SK-N-SH (cell line): ENCODE measurements at regions not wholly inside any gene's neighbourhood (a gene's known extent, or its start where the extent isn't known, plus 50 kb on each side); places are given as distances from the start of the nearest gene placed in this dataset.

ENCODE experiments used
- CTCF ChIA-PET: fragments of 300-600, 350-600 bp; formaldehyde crosslinking; extraction: SDS; loops from one replicate; lab custom pipeline; 2021; lab: Yijun Ruan, JAX
- POLR2A ChIA-PET: fragments of 350-600 bp; sonication (Branson Sonifier 250); formaldehyde crosslinking; extraction: SDS; loops from one replicate; lab custom pipeline; 2020; ENCODE audit warnings: antibody characterized with exemption, inconsistent platforms; lab: Yijun Ruan, JAX
- DNase-seq: peaks from one replicate; pipeline ENCODE4 v3.0.0; 2012
- H2AFZ ChIP-seq: fragments of 200-600 bp; sonication (generic); 2 replicates; pipeline ENCODE4 v1.8.1; 2016; ENCODE audit warnings: antibody characterized with exemption, mild to moderate bottlenecking, low read depth
- H3F3A ChIP-seq: fragments of 200-600 bp; sonication (generic); replicated peaks from 2 replicates; pipeline ENCODE3; 2016; ENCODE audit warnings: antibody characterized with exemption, mild to moderate bottlenecking; ENCODE audit not compliant: insufficient read depth
- H3K27ac ChIP-seq, 2 experiments: fragments of 200-500 bp in 1 of 2; fragments of 200-600 bp in 1 of 2; sonication (Bioruptor generic) in 1 of 2; sonication (generic), shearing (Covaris generic) in 1 of 2; 2 replicates each; pipeline versions ENCODE4 v1.5.1 to v1.6.1; 2014 to 2016; ENCODE audit warnings: low read depth in 2 of 2, inconsistent platforms in 1 of 2, low read length in 1 of 2, mild to moderate bottlenecking in 1 of 2, mixed read lengths in 1 of 2
- H3K27me3 ChIP-seq: fragments of 200-600 bp; sonication (generic), shearing (Covaris generic); 2 replicates; pipeline ENCODE4 v1.6.1; 2016; ENCODE audit warnings: mixed run types; ENCODE audit not compliant: insufficient read depth
- H3K36me3 ChIP-seq, 2 experiments: fragments of 200-500 bp in 1 of 2; fragments of 200-600 bp in 1 of 2; sonication (Bioruptor generic) in 1 of 2; sonication (generic) in 1 of 2; replicated peaks in 1 of 2; 2 replicates each; pipeline versions ENCODE3 to v1.5.1; 2014 to 2016; ENCODE audit warnings: low read length in 1 of 2, mild to moderate bottlenecking in 1 of 2; ENCODE audit not compliant: insufficient read depth in 2 of 2, control insufficient read depth in 1 of 2
- H3K4me1 ChIP-seq, 2 experiments: fragments of 200-500 bp in 1 of 2; fragments of 200-600 bp in 1 of 2; sonication (Bioruptor generic) in 1 of 2; sonication (generic), shearing (Covaris generic) in 1 of 2; 2 replicates each; pipeline versions ENCODE4 v1.5.1 to v1.6.1; 2014 to 2016; ENCODE audit warnings: low read depth in 1 of 2, low read length in 1 of 2, mixed run types in 1 of 2; ENCODE audit not compliant: insufficient read depth in 2 of 2, control insufficient read depth in 1 of 2
- H3K4me2 ChIP-seq: fragments of 200-600 bp; sonication (generic), shearing (Covaris generic); 2 replicates; pipeline ENCODE4 v1.6.1; 2017; ENCODE audit warnings: mixed run types
- H3K4me3 ChIP-seq, 2 experiments: fragments of 200-500 bp in 1 of 2; fragments of 200-600 bp in 1 of 2; sonication (Bioruptor generic) in 1 of 2; sonication (generic), shearing (Covaris generic) in 1 of 2; 2 replicates each; pipeline versions ENCODE4 v1.5.1 to v1.8.1; 2014 to 2016; ENCODE audit warnings: low read depth in 2 of 2, inconsistent platforms in 1 of 2, low read length in 1 of 2, mild to moderate bottlenecking in 1 of 2, mixed read lengths in 1 of 2, moderate library complexity in 1 of 2
- H3K79me2 ChIP-seq: fragments of 200-600 bp; sonication (generic); 2 replicates; pipeline ENCODE4 v1.8.1; 2017; ENCODE audit warnings: mild to moderate bottlenecking; ENCODE audit not compliant: insufficient read depth
- H3K9ac ChIP-seq: fragments of 200-600 bp; sonication (generic); 2 replicates; pipeline ENCODE4 v1.6.1; 2017; ENCODE audit warnings: mixed run types
- H3K9me2 ChIP-seq: fragments of 200-600 bp; sonication (generic); 2 replicates; pipeline ENCODE4 v1.6.1; 2017; ENCODE audit warnings: mixed run types
- H3K9me3 ChIP-seq: fragments of 200-600 bp; sonication (generic); 2 replicates; pipeline ENCODE4 v1.6.1; 2017; ENCODE audit warnings: mixed run types, mild to moderate bottlenecking, moderate library complexity
- H4K20me1 ChIP-seq: fragments of 200-600 bp; sonication (generic); 2 replicates; pipeline ENCODE4 v1.6.1; 2017; ENCODE audit warnings: mild to moderate bottlenecking, mixed run types; ENCODE audit not compliant: insufficient read depth
- ELF1 ChIP-seq: IDR thresholded peaks from 2 replicates; pipeline ENCODE4 v1.4.0; 2012
- EP300 ChIP-seq, 2 experiments: IDR thresholded peaks; 2 replicates each; pipeline versions ENCODE4 v1.4.0 to v1.6.1; 2012; ENCODE audit warnings: borderline replicate concordance in 1 of 2, low read depth in 1 of 2, low read length in 1 of 2
- GABPA ChIP-seq: IDR thresholded peaks from 2 replicates; pipeline ENCODE4 v1.4.0; 2012; ENCODE audit warnings: low read depth, mild to moderate bottlenecking
- NFIC ChIP-seq: IDR thresholded peaks from 2 replicates; pipeline ENCODE4 v1.4.0; 2012; ENCODE audit warnings: borderline replicate concordance
- RAD21 ChIP-seq: IDR thresholded peaks from 2 replicates; pipeline ENCODE4 v1.6.1; 2012; ENCODE audit warnings: mild to moderate bottlenecking, low read length
- RCOR1 ChIP-seq: fragments of 150-350 bp; IDR thresholded peaks from 2 replicates; pipeline ENCODE4 v1.6.1; 2017; ENCODE audit warnings: antibody characterized with exemption, low read length
- RXRA ChIP-seq: IDR thresholded peaks from 2 replicates; pipeline ENCODE4 v1.4.0; 2012; ENCODE audit warnings: low read depth, mild to moderate bottlenecking, borderline replicate concordance
- SIN3A ChIP-seq: IDR thresholded peaks from 2 replicates; pipeline ENCODE4 v1.6.1; 2012; ENCODE audit warnings: low read depth, mild to moderate bottlenecking, low read length, moderate library complexity, borderline replicate concordance
- SMC3 ChIP-seq: IDR thresholded peaks from 2 replicates; pipeline ENCODE4 v1.6.1; 2012; ENCODE audit warnings: low read depth, low read length, improper control_type of control experiment
- TAF1 ChIP-seq: IDR thresholded peaks from 2 replicates; pipeline ENCODE4 v1.6.1; 2012; ENCODE audit warnings: low read depth, mild to moderate bottlenecking, low read length, moderate library complexity, borderline replicate concordance
- TCF12 ChIP-seq: IDR thresholded peaks from 2 replicates; pipeline ENCODE4 v1.4.0; 2012
- TEAD4 ChIP-seq: IDR thresholded peaks from 2 replicates; pipeline ENCODE4 v1.4.0; 2012; ENCODE audit warnings: mild to moderate bottlenecking, borderline replicate concordance; ENCODE audit not compliant: insufficient read depth
- WGBS: methylation state at CpG from one replicate; pipeline ENCODE4 v1.1.6; 2017; ENCODE audit warnings: low lambda C conversion rate; 5-methylcytosine and 5-hydroxymethylcytosine counted together
- TF ChIP-seq, protein P1 (sequence below): IDR thresholded peaks from 2 replicates; pipeline ENCODE4 v1.4.0; 2012; ENCODE audit warnings: low read depth, borderline replicate concordance
- TF ChIP-seq, protein P2 (sequence below): IDR thresholded peaks from 2 replicates; pipeline ENCODE4 v1.6.1; 2012; ENCODE audit warnings: mild to moderate bottlenecking, low read depth, low read length, moderate library complexity
- TF ChIP-seq, protein P3 (sequence below): IDR thresholded peaks from 2 replicates; pipeline ENCODE4 v1.4.0; 2012; ENCODE audit warnings: low read depth, borderline replicate concordance
- TF ChIP-seq, protein P4 (sequence below): fragments of 200-600 bp; sonication (generic); IDR thresholded peaks from 2 replicates; pipeline ENCODE4 v1.6.1; 2017; ENCODE audit warnings: antibody characterized with exemption, mild to moderate bottlenecking, moderate library complexity

DNA sequence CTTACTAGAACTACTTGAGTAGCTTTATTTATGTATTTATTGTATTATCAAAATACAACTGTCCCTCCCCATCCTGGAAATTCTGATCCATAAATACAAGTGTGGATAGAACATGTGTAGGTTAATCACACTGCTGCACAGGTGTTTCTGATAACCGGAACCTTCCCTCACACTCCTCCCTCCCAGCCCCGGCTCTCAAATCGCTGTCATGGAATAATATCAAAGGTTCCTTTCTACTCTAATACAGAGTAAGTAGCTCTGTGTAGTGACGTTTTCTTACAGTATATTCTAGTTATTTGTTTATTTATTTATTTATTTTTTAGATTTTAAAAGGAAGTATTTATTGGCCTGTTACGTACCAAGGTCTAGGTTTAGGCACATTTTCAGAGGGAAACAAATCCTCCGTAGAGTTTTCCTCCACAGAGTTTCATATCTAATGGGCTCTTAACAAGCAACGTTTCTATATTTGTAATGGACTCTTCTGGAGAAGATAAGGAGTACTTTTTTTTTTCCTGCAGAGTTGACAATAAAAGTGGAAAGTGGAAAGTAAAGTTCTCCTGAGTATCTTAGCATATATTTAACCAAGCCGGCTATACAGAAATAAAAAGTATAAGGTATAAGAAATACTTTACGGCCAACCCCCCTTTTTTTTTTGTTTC is 129.0 kb upstream of the CARD18 start:
- no peaks in the 10 kb centered on the region for H3K27me3 ChIP-seq
- WGBS, result 70% methylated on average over 9 of the region's 9 CpGs
- no peaks in the 10 kb centered on the region for H3K9me3 ChIP-seq
- no peaks in the 10 kb centered on the region for H3K79me2 ChIP-seq
- H4K20me1 ChIP-seq, result no peaks in the 10 kb centered on the region
- TF ChIP-seq NFIC (no peak), TEAD4 (no peak)
- ChIA-PET POLR2A (no interaction called here), CTCF (no interaction called here)
- H3K4me3 ChIP-seq, result no peak overlapping the region
- H3K9me2 ChIP-seq, result no peaks in the 10 kb centered on the region
- H3K4me1 ChIP-seq, result no peaks in the 10 kb centered on the region
- H3K4me2 ChIP-seq, result no peak overlapping the region
- no peak for DNase-seq
- H3F3A ChIP-seq, result no peaks in the 10 kb centered on the region
- H2AFZ ChIP-seq, result no peak overlapping the region
- H3K36me3 ChIP-seq, result no peaks in the 10 kb centered on the region
- no peak overlapping the region for H3K27ac ChIP-seq
- H3K9ac ChIP-seq, result no peak overlapping the region

DNA sequence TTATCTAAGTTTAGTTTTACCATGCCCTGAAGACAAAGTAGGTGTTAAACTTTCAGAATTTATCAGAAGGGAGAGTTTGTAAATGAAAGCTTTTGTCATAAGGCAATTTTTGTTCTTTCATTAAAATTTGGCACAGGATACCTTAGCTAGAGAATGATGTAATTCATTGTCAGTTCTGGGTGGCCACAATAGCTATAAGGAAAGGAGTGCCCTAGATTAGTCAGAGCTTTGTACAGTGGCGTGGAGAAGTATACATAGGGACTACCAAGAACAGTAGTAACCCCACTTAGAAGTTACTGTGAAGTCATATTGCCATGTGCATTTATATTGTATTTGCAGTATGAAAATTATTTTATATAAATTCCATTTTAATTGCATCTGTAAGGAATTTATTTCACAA is 126.3 kb upstream of the CARD18 start:
- 41% methylated on average over 1 of the region's 1 CpG for WGBS
- Histone ChIP-seq H3K27ac (no peak overlapping the region), H3K9ac (no peak overlapping the region), H3K79me2 (no peaks in the 10 kb centered on the region), H4K20me1 (no peaks in the 10 kb centered on the region), H3K9me3 (no peaks in the 10 kb centered on the region)
- CTCF ChIA-PET, result interaction anchor here (0.7 kb wide), 1 partner anchor 17 kb away, joined by 3 read pairs; no protein-coding TSS in a partner anchor
- TF ChIP-seq EP300 (IDR thresholded peaks at IDR 0.05; ENCODE audit: borderline replicate concordance in 1 of 2, low read depth in 1 of 2, low read length in 1 of 2), result no peak
- no peak for TF ChIP-seq TEAD4
- TF ChIP-seq, protein P1, sequence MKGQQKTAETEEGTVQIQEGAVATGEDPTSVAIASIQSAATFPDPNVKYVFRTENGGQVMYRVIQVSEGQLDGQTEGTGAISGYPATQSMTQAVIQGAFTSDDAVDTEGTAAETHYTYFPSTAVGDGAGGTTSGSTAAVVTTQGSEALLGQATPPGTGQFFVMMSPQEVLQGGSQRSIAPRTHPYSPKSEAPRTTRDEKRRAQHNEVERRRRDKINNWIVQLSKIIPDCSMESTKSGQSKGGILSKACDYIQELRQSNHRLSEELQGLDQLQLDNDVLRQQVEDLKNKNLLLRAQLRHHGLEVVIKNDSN, result no peak
- TF ChIP-seq SIN3A, result no peak
- TF ChIP-seq GABPA, result no peak
- TF ChIP-seq, protein P2, sequence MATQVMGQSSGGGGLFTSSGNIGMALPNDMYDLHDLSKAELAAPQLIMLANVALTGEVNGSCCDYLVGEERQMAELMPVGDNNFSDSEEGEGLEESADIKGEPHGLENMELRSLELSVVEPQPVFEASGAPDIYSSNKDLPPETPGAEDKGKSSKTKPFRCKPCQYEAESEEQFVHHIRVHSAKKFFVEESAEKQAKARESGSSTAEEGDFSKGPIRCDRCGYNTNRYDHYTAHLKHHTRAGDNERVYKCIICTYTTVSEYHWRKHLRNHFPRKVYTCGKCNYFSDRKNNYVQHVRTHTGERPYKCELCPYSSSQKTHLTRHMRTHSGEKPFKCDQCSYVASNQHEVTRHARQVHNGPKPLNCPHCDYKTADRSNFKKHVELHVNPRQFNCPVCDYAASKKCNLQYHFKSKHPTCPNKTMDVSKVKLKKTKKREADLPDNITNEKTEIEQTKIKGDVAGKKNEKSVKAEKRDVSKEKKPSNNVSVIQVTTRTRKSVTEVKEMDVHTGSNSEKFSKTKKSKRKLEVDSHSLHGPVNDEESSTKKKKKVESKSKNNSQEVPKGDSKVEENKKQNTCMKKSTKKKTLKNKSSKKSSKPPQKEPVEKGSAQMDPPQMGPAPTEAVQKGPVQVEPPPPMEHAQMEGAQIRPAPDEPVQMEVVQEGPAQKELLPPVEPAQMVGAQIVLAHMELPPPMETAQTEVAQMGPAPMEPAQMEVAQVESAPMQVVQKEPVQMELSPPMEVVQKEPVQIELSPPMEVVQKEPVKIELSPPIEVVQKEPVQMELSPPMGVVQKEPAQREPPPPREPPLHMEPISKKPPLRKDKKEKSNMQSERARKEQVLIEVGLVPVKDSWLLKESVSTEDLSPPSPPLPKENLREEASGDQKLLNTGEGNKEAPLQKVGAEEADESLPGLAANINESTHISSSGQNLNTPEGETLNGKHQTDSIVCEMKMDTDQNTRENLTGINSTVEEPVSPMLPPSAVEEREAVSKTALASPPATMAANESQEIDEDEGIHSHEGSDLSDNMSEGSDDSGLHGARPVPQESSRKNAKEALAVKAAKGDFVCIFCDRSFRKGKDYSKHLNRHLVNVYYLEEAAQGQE, result no peak
- TF ChIP-seq, protein P3, sequence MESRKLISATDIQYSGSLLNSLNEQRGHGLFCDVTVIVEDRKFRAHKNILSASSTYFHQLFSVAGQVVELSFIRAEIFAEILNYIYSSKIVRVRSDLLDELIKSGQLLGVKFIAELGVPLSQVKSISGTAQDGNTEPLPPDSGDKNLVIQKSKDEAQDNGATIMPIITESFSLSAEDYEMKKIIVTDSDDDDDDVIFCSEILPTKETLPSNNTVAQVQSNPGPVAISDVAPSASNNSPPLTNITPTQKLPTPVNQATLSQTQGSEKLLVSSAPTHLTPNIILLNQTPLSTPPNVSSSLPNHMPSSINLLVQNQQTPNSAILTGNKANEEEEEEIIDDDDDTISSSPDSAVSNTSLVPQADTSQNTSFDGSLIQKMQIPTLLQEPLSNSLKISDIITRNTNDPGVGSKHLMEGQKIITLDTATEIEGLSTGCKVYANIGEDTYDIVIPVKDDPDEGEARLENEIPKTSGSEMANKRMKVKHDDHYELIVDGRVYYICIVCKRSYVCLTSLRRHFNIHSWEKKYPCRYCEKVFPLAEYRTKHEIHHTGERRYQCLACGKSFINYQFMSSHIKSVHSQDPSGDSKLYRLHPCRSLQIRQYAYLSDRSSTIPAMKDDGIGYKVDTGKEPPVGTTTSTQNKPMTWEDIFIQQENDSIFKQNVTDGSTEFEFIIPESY, result no peak
- TF ChIP-seq RCOR1, result no peak
- no peak for TF ChIP-seq NFIC
- TF ChIP-seq, protein P4, sequence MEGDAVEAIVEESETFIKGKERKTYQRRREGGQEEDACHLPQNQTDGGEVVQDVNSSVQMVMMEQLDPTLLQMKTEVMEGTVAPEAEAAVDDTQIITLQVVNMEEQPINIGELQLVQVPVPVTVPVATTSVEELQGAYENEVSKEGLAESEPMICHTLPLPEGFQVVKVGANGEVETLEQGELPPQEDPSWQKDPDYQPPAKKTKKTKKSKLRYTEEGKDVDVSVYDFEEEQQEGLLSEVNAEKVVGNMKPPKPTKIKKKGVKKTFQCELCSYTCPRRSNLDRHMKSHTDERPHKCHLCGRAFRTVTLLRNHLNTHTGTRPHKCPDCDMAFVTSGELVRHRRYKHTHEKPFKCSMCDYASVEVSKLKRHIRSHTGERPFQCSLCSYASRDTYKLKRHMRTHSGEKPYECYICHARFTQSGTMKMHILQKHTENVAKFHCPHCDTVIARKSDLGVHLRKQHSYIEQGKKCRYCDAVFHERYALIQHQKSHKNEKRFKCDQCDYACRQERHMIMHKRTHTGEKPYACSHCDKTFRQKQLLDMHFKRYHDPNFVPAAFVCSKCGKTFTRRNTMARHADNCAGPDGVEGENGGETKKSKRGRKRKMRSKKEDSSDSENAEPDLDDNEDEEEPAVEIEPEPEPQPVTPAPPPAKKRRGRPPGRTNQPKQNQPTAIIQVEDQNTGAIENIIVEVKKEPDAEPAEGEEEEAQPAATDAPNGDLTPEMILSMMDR, result no peak
- no peak for TF ChIP-seq ELF1
- no peak for TF ChIP-seq TAF1
- TF ChIP-seq TCF12, result no peak
- TF ChIP-seq RAD21, result no peak
- TF ChIP-seq SMC3, result no peak
- no peak for TF ChIP-seq RXRA
- TF ChIP-seq, all 33 proteins: peak for 0
- no peak overlapping the region for H3K4me2 ChIP-seq
- no peaks in the 10 kb centered on the region for H3K4me1 ChIP-seq
- no peak overlapping the region for H2AFZ ChIP-seq
- no peak for DNase-seq
- POLR2A ChIA-PET, result no interaction called here
- no peaks in the 10 kb centered on the region for H3K27me3 ChIP-seq
- no peak overlapping the region for H3K4me3 ChIP-seq
- H3F3A ChIP-seq, result no peaks in the 10 kb centered on the region
- H3K36me3 ChIP-seq, result no peaks in the 10 kb centered on the region
- no peaks in the 10 kb centered on the region for H3K9me2 ChIP-seq
